ENCODE measurements at regions not wholly inside any gene's neighbourhood (a gene's known extent, or its start where the extent isn't known, plus 50 kb on each side); places are given as distances from the start of the nearest gene placed in this dataset.

DNA sequence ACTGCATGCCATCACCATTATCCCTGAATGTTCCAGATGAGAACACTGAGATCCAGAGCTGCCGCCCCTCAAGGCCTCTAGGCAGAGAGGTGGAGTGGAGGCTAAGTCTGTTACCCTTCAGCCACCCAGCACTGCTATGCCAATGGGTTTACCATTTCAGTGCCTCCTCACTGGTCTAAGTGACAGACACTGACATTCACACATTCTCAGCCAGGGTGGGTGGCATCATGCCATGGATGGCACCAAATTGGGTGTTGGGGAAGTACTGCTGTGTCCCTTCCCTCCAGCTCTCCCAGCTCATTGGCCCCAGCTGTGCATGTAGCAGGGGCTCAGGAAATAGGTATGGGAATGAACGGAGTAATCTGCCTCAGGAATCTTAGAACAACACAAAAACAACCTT is 96.8 kb upstream of the PLET1 start:
- DNase-seq, result no peak

DNA sequence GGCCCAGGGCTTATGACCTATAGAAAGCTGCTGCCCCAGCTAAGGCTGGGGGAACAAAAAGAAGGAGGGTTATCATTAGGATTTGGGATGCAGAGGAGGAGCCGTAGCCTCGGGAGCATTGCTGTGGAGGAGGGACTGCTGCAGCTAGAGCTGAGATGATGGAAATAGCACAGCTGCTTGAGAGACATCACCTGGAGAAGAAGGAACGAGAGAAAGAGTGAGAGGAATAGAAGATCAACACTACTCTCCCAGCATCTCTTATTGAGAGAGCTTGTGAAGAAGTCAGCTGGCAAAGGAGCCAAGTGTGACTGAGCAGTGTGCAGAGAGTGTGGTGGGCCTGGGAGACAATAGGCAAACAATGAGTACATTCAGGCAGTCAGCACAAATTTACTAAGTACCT is 100.7 kb upstream of the PLET1 start:
- no peak for DNase-seq

- no peak for DNase-seq
Observed at GRCh38 chr11:112363527-112363926, 102.9 kb upstream of the PLET1 start.

DNA sequence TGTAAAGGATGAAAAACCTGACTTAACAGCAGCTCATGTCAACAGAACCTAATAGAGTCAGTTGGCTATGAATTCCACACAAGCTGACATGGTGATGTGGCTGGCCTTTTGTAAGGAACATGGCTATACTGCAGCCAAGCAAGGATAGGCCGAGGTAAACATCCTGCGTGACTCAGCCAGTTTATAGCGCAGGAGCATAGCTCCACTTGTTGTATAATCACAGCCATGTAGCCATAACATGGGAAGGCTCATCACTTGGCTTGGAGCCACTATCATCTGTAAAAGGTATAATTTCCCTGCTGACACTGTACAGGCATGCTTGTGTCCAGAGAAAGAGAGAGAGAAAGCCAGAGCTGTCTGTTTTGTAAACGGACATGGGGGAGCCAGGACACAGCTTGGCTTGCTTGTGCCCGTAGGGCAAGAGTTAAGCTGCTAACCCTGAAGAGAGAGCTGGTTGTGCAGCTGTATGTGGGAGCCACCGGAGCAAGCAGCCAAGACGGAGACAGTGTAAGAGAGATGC is 104.4 kb upstream of the PLET1 start:
- DNase-seq, result no peak

GRCh38 chr11:112366012-112366411 is 105.4 kb upstream of the PLET1 start:
- DNase-seq, result no peak

- no peak for DNase-seq
Observed at GRCh38 chr11:112366777-112367176, 106.1 kb upstream of the PLET1 start.

DNA sequence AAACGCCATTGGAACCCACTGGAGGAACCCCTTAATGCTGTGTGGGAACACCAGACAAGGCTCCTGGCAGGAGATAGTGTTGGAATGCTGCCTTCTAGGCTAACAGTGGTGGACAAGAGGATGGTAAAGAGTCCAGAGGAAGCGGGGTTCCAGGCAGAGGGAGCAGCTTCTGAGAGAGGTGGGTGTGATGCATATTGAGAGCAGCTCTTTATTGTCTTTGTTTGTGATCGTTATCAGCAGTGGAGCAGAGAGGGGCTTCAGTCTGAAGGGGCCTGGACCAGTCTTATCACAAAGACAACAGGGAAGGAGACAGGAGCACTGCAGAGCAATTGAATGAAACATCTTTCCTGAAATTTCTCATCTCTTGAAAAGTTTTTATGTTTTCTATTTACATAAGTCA is 106.8 kb upstream of the PLET1 start:
- DNase-seq, result no peak

GRCh38 chr11:112367895-112368294 is 107.2 kb upstream of the PLET1 start:
- DNase-seq, result no peak

DNA sequence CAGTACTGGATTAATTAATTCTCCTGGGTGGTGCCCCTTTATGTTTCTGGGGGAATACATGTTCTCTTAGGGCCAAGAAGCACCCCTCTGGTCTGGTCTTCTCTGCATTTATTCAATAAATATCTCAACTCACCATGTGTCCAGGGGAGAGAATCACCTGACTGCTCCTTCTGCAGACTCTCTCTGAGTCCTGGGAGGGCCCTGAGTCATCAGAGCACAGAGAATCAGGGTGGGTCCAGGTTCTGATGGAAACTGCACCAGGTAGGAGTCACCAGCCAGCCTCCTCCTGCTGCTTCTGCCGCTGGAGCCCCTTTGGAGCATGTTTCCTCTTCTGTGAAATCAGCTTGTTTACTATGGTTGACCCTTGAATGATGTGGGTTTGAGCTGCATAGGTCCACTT is 107.7 kb upstream of the PLET1 start:
- no peak for DNase-seq

- DNase-seq, result no peak
Observed at GRCh38 chr11:112369374-112369773, 108.7 kb upstream of the PLET1 start.

DNA sequence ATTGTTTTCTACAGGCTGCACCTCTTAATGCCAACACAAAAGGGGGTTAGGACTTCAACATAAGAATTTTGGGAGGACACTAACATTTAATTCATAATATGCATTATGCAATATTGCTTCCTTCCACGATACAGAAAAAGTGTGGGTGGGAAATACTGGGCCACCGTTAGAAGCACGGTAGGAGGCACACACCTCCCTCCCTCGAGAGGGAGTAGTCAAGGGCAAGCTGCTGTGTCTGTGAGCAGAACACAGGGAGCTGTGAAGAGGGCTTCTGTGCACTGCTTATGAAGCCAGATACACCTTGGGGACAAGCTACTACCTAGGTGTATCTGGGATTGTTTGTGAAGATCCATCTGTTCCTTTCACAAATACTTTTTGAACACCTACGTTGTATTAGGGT is 109.3 kb upstream of the PLET1 start:
- DNase-seq, result no peak

DNA sequence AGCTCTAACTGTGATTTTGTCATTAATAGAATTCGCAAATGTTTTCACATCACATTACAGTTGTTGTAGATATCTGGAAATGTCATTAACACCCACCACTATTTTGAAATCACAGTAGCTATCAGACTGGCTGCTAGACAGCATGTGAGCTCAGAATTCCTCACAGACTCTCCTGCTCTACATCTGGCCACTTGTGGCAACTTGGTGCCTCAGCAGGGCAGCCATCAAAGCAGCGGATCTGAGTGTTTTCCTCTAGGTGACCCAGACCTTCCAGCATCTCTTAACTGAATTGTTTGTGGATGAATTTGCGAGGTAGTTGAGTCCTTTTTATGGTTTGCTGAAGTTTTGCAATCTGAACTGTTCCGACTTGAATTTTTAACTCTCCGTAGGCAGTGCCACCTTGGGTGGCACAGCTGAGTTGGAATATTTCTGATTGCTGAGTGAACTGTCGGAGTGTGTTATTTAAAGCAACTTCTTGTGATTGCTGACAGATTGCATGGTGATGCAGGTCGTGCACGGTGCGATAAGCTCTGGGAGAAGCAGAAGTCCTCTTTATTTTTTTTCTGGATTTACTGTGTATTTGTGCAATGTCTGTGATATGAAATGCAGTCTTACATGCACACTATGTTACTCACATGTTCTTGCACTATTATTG is 114.0 kb upstream of the PLET1 start:
- DNase-seq, result no peak

DNA sequence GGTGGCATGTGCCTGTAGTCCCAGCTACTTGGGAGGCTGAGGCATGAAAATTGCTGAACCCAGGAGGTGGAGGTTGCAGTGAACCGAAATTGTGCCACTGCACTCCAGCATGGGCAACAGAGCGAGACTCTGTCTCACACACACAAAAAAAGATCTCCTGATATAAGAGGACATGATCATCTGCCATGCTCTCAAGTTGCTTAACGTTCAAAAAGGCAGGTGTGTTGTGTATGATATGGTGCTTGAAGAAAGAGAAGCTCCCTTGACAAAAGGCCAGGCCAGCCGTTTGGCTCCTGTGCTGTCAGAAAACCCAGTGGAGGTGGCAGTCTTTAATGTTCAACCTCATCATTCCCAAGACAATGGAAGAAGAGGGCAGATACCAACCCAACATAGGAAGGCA is 117.3 kb upstream of the PLET1 start:
- DNase-seq, result no peak

DNA sequence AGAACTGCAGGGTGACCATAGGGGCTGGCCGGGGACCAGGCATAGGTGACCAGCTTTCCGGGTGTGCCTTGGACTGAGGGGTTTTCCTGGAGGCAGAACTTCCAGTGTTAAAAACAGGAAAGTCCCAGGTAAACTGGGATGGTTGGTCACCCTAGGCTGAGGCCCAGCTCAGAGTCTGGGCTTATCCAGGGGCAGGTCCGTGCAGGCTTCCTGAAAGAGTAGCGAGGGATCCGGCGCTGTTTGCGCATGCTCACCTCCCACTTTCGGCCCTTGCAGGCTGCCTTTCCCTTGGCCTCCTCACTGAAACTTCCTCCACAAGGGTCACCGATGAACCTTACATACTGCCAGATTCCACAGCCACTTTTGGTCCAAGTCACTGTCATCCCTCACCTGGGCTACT is 119.8 kb upstream of the PLET1 start:
- DNase-seq, result no peak

GRCh38 chr11:112381578-112381977 is 120.9 kb upstream of the PLET1 start:
- DNase-seq, result no peak

DNA sequence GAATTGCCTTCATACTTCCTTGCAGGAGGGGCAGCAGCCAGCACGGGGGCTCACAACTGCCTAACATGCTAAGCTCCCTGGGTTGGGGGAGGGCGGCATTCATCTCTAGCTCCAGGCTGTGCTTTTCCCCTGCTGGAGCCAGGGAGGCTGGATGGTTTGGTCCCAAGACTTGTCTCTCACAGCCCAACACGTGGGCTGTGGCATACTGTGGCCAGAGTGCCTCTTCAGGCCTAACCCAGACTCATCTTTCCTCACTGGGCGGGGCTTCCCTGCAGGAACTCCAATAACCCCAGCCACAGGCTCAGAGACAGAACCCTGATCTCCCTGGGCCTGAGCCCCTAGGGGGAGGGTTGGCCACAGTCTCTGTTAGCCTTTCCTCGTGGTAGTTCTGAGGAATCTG is 121.9 kb upstream of the PLET1 start:
- DNase-seq, result no peak

- no peak for DNase-seq
Observed at GRCh38 chr11:112388496-112388895, 127.8 kb upstream of the PLET1 start.

DNA sequence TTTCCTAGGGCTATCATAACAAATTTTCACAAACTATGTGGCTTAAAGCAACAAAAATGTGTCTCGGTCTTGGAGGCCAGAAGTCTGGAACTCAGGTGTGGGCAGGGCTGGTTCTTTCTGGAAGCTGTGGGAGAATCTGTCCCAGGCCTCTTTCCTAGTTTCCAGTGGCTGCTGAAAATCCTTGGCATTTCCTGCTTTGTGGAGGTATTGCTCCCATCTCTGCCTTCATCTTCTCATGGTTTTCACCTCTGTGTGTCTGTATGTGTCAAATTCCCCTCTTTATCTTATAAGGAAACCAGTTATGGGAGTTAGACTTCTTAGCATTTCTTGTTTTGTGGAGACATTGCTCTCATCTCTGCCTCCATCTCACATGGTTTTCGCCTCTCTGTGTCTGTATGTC is 130.4 kb upstream of the PLET1 start:
- no peak for DNase-seq

GRCh38 chr11:112392904-112393303 is 132.2 kb upstream of the PLET1 start:
- DNase-seq, result no peak

- DNase-seq, result no peak
Observed at GRCh38 chr11:112394304-112394703, 133.6 kb upstream of the PLET1 start.

- DNase-seq, result no peak
Observed at GRCh38 chr11:112396076-112396475, 135.4 kb upstream of the PLET1 start.

- DNase-seq, result no peak
Observed at GRCh38 chr11:112398798-112399478, 138.3 kb upstream of the PLET1 start.

DNA sequence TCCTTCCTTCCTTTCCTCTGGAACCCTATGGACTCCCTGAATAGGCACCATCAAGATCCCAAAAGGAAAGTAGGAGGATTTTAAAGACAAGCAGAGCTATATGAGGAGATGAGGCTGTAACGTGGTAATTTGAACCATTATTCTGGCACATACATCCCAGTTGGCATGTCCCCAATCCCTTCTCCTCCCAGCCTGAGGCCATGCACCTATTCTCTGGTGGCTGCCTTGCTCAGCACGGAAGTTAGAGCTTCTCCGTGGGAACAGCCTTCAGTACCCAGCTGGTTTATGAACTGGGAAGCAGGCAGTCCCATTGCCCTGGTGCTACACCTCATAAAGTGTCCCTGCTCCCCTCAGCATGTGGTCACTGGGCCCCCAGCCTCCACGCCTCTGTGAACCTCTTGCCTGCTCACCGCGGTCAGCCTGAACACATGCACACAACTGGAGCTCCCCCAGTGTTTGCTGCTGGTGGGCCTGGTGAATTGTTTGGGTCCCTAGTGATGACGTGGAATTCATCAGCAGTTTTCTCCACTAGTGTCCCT is 139.9 kb upstream of the PLET1 start:
- DNase-seq, result no peak

DNA sequence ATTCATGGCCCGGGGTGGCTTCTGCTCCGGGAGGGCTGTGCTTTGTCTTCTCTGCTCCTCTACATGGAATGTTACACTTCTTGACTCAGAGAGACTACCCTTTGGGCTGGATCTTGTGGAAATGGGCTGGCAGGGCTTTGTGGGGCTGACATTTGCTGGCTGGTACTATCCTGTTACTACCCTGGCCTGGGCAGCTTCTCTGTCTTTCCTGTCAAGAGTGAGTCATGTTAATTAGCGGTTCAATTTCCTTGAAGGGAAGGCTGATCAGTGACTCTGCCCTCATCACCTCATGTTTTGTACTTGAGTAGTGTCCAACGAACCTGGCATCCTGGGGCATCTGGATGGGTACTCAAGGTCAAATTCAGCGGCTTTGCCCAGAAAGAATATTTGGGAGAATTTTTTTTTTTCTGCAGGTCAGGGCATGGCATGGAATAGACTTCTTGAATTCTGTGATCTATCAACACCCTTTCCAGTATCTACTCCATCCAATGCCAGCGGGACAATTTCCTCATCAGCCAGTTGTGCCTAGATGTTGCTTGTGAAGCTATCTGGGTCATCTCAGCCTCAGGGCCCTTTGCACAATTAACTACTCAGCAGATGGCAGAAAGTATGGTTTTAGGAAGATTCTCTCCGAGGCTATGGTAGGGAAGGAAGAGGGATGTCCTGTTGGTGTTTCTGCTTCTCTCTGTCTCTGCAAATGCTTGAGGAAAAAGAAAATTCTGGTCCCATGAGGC is 140.5 kb upstream of the PLET1 start:
- no peak for DNase-seq

Measured in inflammatory macrophage treated with lipopolysaccharide for 4 hours (primary cell).